ENCODE measurements at regions not wholly inside any gene's neighbourhood (a gene's known extent, or its start where the extent isn't known, plus 50 kb on each side); places are given as distances from the start of the nearest gene placed in this dataset.

DNA sequence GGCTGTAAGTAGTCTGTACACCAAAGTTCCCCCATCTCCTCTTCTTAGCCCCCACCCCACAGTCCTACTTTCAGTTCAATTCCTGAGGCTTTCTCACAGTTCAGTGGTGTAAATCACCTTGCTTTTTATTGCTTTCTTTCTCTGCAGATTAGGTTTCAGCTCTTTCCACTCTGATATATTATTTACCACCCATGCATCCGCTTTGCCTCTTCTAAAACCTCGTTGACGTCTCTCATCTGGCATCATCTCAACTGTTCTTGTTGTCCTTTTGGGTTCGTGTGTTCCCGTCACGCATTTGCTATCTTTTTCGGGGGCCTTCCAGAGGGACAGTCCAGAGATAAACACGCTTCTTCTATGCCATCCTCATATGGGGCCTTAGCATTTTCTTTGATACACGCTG, 597.9 kb upstream of the DPP6 start:
- H3K9me3 ChIP-seq, result no peaks in the 10 kb centered on the region
- H3K4me3 ChIP-seq, result no peak overlapping the region
- no peaks in the 10 kb centered on the region for H3K36me3 ChIP-seq
- no peaks in the 10 kb centered on the region for H3K27me3 ChIP-seq
- intact Hi-C loops (cut with DNase I; ENCODE audit: low total_unique reads), result no loop called here
- no peak for DNase-seq
- TF ChIP-seq EP300 (IDR thresholded peaks at IDR 0.05), result no peak
- TF ChIP-seq POLR2AphosphoS5 (IDR thresholded peaks at IDR 0.05), result no peak
- TF ChIP-seq POLR2A (IDR thresholded peaks at IDR 0.05), result no peak
- TF ChIP-seq, protein P1, sequence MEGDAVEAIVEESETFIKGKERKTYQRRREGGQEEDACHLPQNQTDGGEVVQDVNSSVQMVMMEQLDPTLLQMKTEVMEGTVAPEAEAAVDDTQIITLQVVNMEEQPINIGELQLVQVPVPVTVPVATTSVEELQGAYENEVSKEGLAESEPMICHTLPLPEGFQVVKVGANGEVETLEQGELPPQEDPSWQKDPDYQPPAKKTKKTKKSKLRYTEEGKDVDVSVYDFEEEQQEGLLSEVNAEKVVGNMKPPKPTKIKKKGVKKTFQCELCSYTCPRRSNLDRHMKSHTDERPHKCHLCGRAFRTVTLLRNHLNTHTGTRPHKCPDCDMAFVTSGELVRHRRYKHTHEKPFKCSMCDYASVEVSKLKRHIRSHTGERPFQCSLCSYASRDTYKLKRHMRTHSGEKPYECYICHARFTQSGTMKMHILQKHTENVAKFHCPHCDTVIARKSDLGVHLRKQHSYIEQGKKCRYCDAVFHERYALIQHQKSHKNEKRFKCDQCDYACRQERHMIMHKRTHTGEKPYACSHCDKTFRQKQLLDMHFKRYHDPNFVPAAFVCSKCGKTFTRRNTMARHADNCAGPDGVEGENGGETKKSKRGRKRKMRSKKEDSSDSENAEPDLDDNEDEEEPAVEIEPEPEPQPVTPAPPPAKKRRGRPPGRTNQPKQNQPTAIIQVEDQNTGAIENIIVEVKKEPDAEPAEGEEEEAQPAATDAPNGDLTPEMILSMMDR (IDR thresholded peaks at IDR 0.05), result no peak
- H3K27ac ChIP-seq, result no peak overlapping the region
- 67 to 88% (median 72%) methylated on average over 9 of the region's 9 CpGs for WGBS, 5 donors
- no peaks in the 10 kb centered on the region for H3K4me1 ChIP-seq

DNA sequence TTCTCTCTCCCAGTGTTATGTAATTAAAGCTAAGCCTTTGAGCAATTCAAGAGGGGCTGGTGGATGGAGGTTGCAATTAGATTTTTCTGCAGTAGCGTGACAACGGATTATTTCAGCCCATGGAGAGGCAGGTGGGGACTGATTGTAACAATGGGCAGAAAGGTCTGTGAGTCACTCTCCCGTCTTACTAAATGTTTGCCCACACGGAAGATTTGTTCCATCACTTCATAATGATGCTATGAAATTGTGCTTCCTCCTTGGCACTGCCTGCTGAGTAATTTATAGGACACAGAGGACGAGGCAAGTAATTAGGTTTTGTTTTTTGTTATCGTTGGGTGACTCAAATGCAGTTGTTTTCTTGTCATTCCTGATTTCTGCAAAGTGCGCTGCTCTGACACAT, 594.5 kb upstream of the DPP6 start:
- whole genome bisulfite sequencing, 5 donors, result 57 to 76% (median 73%) methylated on average over 7 of the region's 7 CpGs
- DNase-seq, result no peak
- H3K9me3 ChIP-seq, result peaks cover 7 to 9% (median 9%) of the 10 kb centered on the region in 4 donors
- intact Hi-C loops (cut with DNase I; ENCODE audit: low total_unique reads), result no loop called here
- no peak overlapping the region for H3K27ac ChIP-seq
- H3K36me3 ChIP-seq, result no peaks in the 10 kb centered on the region
- H3K4me3 ChIP-seq, result no peak overlapping the region
- H3K4me1 ChIP-seq, result no peaks in the 10 kb centered on the region
- TF ChIP-seq EP300 (IDR thresholded peaks at IDR 0.05), result no peak
- TF ChIP-seq POLR2A (IDR thresholded peaks at IDR 0.05), result no peak
- TF ChIP-seq POLR2AphosphoS5 (IDR thresholded peaks at IDR 0.05), result no peak
- TF ChIP-seq, protein P1 (IDR thresholded peaks at IDR 0.05), result no peak
- no peaks in the 10 kb centered on the region for H3K27me3 ChIP-seq

DNA sequence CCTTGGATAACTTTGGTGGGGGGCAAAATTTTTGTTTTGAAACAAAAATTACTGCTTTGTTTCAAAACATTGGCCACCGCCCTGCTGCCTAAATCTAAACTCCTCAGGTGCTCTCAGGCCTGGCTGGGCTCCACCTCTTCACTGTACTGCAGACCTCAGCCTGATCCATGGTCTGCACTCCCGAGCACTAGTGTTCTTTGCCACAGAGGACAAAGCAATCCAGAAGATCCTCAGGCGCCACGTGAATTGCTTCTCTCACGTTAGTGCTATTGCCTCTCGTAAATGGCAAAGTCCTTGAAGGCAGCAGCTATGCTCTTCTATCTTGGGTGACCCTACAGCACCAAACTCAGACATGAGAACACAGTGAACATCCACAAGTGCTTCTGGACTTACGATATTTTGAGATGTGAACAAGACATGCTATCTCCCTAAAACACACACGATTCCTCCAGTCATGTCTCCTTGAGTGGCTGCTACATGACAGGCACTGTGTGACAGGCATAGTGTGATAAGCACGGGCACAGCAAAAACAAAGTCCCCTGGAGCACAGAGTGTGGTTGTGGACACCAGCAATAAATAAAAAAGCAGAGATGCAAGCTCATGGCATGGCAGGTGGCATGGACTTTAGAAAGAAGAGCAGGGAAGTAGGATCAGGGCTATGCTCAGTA, 582.1 kb upstream of the DPP6 start:
- Histone ChIP-seq H3K9me3 (no peaks in the 10 kb centered on the region), H3K27me3 (no peaks in the 10 kb centered on the region), H3K4me1 (no peaks in the 10 kb centered on the region), H3K4me3 (no peak overlapping the region), H3K27ac (no peak overlapping the region), H3K36me3 (no peaks in the 10 kb centered on the region)
- intact Hi-C loops (cut with DNase I; ENCODE audit: low total_unique reads), result no loop called here
- DNase-seq, result no peak
- WGBS, 5 donors, result 67 to 80% (median 72%) methylated on average over 9 of the region's 9 CpGs
- TF ChIP-seq EP300 (IDR thresholded peaks at IDR 0.05) (no peak), POLR2A (IDR thresholded peaks at IDR 0.05) (no peak), POLR2AphosphoS5 (IDR thresholded peaks at IDR 0.05) (no peak)
- TF ChIP-seq, protein P1 (IDR thresholded peaks at IDR 0.05), result no peak

DNA sequence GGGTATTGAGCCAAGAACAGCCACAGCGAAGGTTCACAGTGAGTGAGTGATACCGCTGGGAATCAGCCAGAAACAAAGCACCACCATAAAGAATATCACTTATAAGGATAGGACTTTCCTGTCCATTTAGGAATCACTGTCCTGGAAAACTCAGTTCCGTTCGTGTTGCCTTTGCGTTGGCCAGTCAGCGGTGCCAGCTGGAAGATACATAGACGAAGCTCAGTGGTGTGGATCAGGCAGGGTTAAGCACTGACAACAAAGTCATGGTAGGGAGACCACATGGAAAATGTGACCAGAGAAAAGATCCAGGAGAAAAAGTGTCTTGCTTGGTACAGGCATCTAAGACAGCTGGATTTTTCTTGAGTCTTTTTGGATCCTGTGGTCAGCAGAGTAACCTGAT, 579.7 kb upstream of the DPP6 start:
- Histone ChIP-seq H3K9me3 (no peaks in the 10 kb centered on the region), H3K4me3 (no peak overlapping the region), H3K4me1 (no peaks in the 10 kb centered on the region), H3K27ac (no peak overlapping the region), H3K36me3 (no peaks in the 10 kb centered on the region), H3K27me3 (no peaks in the 10 kb centered on the region)
- no peak for TF ChIP-seq POLR2A (IDR thresholded peaks at IDR 0.05)
- TF ChIP-seq EP300 (IDR thresholded peaks at IDR 0.05), result no peak
- TF ChIP-seq, protein P1 (IDR thresholded peaks at IDR 0.05), result no peak
- TF ChIP-seq POLR2AphosphoS5 (IDR thresholded peaks at IDR 0.05), result no peak
- intact Hi-C loops (cut with DNase I; ENCODE audit: low total_unique reads), result no loop called here
- 84 to 94% (median 89%) methylated on average over 7 of the region's 7 CpGs for WGBS, 5 donors
- DNase-seq, result no peak
